GM19239 (cell line): ENCODE measurements at regions not wholly inside any gene's neighbourhood (a gene's known extent, or its start where the extent isn't known, plus 50 kb on each side); places are given as distances from the start of the nearest gene placed in this dataset.

ENCODE experiments used
- DNase-seq: peaks from one replicate; pipeline ENCODE4 v3.0.0; 2011; ENCODE audit warnings: low spot score; ENCODE audit not compliant: insufficient read length
- FAIRE-seq: peaks from 2 replicates; lab custom pipeline; 2011; peaks lifted over from hg19 to GRCh38; lab: Jason Lieb, UNC

DNA sequence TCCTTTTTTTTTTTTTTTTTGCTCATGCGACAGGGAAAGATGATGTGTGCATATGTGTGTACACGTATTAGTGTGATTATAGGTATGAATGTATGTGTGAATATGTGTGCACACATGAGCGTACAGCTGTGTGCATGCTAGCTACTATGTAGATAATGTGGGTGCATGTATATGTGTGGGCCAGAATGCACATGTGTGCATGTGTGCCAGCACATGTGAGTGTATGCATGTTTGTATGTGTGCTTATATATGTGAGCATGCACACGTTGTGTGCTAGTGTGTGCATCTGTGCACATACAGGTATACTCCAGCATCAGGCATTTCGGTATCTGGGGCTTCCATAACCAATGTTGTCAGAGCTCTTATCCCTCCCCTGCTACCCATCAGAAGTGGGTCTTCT lies 541.1 kb downstream of the AACS start:
- DNase-seq (no peak), FAIRE-seq (no peak)

DNA sequence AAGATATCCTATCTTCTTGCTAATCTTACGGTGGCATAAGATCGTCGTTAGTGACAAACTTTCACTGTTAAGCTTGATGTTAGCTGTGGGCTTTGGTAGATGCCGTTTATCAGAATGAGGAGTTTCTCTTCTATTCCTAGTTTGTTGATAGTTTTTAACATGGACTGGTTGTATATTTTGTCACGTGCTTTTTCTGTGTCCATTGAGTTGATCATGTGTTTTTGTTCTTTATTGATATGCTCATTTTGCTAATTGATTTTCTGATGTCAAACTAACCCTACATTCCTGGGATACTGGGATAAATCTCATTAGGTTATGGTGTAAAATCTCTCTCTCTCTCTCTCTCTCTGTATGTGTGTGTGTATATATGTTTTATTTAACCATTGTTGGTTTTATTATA lies 545.1 kb downstream of the AACS start:
- FAIRE-seq (no peak), DNase-seq (no peak)

DNA sequence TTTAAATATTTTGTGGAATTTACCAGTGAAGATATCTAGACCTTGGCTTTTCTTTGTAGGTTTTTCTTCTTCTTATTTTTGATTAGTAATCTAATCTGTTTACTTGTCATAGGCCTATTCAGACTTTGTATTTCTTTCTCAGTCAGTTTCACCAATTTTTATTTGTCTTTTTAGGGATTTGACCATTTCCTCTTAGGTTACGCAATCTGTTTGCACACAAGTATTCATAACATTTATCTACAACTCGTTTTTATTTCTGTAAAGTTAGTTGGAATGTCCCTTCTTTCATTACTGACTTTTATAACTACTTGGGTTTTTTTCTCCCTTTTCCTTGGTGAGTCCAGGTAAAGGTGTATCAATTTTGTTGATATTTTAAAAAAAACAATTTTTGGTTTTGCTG lies 545.7 kb downstream of the AACS start:
- no peak for FAIRE-seq

DNA sequence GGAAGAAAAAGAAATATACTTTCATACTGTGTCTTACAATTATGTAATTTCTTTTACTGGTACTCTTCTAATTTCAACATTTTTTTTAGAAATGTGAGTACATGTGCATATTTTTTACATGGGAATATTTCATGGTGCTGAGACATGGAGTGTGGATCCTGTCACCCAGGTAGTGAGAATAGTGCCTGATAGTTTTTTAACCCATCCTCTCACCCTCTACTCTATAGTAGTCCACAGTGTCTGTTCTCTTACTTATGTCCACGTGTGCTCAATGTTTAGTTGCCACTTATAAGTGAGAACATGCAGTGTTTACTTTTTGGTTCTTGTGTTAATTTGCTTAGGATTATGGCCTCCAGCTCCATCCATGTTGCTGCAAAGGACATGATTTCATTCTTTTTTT lies 548.8 kb downstream of the AACS start:
- FAIRE-seq (no peak), DNase-seq (no peak)

More for the DNA sequence above, 545.7 kb downstream of the AACS start:
- DNase-seq = no peak

DNA sequence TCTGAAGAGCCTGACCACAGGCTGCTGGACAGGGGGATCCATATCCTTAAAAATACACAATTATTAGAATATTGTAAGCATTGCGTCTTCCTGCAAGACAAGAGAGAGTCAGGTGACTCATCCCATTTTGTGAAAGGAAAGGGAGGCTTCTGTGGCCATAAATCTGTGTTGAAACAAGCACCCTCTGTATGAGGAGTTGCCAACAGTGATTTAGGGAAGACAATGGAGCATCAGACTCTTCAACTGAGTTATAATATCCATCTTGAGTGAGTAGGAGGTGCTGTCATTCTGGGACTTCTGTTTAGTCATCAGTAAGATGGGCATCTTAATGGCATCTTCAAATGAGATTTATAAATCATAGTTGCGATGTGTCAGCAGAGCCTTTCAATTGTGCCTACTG lies 554.5 kb downstream of the AACS start:
- FAIRE-seq (no peak), DNase-seq (no peak)

DNA sequence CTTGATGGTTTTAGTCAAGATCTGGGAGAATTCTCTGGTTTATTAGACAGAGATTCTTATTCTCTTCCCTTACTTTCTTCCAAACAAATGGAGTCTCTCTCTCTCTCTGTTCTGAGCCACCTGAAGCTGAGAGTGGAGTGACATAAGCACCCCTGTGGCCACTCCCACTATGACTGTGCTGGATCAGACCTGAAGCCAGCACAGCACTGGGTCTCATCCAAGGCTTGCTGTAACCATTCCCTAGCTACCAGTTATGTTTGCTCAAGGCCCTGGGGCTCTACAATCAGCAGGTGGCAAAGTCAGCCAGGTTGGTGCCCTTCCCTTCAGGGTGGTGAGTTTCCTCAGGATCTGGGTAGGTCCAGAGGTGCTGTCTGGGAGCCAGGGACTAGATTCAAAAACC lies 568.5 kb downstream of the AACS start:
- no peak for DNase-seq
- FAIRE-seq = no peak

DNA sequence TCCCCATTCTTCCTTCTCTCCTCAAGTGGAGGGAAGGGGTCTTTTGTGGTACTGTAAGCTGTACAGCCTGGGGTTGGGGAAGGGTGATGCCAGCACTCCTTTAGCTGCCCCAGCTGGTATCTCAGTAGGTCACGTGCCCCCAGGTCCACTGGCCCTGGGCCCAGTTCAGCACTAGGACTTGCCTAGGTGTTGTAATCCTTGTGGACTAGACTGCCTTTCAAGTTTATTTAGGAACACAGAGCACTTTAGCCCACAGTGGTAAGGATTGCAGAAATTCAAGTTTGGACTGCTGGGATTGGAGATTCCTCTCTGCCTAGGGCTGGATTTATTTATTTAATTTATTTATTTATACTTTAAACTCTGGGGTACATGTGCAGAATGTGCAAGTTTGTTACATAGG lies 569.6 kb downstream of the AACS start:
- DNase-seq (no peak), FAIRE-seq (no peak)

DNA sequence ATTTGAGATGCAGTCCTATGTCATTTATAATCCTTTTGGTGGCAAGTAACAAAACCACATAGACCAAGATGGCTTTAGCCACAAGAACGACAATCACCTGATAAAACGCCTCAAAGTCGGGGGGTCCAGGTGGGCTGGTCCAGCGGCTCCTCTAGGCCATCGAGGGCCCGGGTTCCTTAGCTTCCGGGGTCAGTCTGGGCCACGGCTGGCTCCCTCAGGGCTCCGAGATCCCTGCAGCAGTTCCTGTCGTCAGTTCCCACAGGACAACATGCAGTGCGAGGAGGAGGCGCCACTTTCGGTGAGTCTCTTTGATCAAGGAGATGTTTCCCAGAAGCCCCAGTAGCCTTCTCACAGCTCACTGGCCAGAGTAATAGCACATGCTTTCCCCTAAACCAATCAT lies 574.6 kb downstream of the AACS start:
- no peak for FAIRE-seq
- DNase-seq = no peak

DNA sequence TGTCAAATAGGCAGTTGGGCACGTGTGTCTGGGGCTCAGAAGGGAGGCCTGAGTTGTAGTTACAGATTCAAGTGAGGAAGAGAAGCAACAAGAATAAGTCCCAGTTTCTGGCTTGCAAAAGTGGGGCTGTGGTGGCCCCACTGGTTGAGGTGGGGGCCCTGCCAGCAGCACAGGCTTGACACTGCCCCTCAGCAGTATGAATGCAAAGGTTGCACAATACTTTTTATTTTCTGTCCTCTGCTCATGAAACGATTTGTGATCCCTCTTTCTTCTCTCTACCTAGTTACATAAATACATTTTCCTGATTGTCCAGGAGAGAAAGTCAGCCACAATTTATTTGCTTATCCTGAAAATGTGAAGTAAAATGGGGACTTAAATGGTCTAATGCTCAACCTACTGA lies 577.8 kb downstream of the AACS start:
- no peak for DNase-seq
- FAIRE-seq = no peak

DNA sequence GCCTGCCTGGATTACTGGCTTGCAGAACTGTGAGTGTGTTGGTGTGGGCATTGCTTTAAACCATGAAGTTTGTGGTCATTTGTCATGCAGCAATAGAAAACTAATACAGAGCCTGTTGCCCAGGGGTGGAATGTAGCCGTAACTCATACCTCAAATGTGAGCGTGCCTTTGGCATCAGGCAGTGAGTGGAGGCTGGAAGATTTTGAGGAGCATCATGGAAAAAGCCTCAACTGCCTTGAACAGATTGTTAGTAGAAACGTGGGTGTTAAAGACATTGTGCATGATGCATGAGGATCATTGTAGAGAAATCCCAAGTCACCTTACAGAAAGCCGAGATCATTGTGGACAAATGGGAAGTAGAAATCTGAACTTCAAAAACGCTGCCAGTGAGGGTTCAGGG lies 580.5 kb downstream of the AACS start:
- FAIRE-seq (no peak), DNase-seq (no peak)

DNA sequence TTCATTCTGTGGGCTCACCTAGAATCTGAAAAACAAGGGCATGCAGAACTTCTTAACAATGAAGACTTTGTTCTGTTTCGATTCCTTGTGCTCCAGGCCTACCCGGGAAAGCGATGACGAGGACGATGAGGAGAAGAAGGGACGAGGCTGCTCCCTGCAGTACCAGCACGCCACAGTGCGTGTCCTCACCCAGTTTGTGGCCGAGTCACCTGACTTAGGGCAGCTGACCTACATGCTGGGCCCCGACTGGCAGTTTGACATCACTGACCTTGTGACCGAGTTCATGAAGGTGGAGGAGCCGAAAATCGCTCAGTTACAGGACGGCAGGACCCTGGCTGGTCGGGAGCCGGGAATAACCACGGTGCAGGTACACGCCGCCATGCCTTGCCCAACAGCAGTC lies 585.4 kb downstream of the AACS start:
- no peak for DNase-seq
- no peak for FAIRE-seq

DNA sequence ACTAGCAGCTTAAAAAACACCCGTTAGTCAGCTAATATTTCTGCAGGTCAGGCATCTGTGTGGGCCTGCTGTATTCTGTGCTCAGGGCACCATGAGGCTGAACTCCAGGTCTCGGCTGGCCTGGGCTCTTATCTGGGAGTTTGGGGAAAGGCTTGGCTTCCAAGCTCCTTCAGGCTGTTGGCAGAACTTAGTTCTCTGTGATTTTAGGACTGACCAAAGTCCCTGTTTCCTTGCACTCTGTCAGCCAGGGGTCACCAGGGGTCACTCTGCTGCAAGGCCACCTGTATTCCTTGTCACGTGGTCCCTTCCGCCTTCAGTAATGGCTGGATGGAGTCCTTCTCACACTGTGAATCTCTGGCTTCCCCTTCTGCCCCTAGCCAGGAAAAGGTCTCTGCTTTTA lies 586.4 kb downstream of the AACS start:
- FAIRE-seq = no peak
- DNase-seq = no peak

DNA sequence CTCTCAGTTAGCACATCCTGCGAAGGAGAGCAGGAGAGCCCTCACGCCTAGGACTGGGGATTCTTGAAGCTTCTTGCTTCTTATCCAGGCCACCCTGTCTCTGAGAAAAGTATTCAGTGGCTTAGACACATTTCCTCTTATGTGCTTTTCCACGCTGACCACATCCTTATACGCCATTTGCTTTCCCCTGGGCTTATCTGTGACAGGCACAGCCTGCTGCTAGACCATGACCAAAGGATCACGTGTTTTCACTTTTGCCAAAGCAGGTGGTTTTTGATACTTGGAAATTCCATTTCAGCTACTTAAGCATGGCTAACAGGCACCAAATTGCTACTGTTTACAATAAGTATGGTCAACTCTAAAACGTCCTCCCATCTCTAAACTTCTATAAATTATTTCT lies 587.4 kb downstream of the AACS start:
- DNase-seq (no peak), FAIRE-seq (no peak)

DNA sequence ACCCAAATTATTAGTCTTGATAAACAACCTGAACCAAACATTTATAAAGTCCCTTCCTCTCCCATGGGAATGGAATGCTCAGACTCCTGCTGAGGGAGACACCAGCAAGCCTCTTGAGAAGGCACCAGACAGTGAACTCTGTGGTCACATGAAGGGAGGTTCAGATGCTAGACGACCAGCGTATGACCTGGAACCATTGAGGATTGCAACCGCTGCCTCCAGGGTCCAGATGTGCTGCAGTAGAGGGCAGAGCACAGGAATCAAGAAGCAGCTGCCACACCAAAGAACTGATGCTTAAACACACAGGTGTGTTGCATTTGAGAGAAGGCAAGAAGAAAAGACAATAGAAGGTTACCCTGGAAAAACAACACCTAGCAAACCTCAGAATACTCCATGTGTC lies 592.4 kb downstream of the AACS start:
- DNase-seq (no peak), FAIRE-seq (no peak)

DNA sequence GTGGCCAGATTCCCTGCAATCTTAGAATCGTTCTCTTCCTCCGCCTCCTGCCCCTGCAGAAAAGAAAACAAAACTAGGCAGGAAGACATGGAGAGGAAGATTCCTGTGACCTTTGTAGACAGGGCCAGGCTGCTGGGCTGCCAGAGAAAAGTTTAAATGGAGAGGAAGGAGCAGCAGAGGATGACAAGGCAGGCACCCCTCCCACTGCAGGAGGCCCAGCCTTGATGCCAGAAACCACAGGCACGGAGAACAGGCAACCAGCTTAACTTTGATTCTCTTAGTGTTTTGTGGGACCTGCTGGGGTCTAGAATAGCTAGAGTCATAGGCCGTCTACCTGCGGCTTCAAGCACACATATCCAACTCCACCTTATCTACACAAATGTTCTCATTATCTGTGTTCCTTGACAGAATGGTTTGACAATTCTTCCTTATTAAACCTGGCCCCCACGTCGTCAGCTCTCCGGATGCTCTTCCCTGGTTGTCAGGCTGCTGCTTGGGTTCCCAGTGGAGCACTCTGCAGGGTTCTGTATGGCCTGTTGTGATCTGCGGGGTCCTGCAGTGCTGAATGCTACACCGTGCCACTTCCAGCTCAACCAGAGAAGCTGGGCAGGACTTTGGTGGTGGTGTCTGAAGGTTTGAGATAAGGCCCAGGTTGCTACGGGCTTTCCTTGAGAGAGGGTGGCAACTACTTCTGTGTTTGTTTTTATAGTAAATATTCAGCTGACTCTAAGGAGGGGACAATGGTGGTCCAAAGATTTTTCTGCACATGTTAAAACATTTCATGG lies 609.5 kb downstream of the AACS start:
- no peak for DNase-seq

DNA sequence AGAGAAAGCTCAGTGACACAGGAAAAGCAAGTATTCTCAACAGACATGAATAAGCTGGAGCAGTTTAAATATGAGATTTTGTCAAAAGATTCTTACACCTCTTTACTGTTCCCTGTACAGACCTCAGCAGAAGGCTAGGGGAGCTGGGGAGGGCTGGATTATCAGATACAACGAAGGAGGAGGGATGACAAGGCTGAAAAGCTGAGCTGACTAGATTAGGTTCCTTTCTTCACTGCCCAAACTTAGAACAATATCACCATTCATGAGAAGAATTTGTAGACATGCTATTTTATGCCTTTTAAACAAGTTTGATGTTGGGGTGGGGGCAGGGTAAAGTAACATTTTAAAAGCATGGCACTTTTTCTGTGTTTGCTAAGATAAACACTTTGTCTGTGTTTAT lies 611.1 kb downstream of the AACS start:
- DNase-seq (no peak), FAIRE-seq (no peak)

More for the DNA sequence above, 609.5 kb downstream of the AACS start:
- FAIRE-seq = no peak

DNA sequence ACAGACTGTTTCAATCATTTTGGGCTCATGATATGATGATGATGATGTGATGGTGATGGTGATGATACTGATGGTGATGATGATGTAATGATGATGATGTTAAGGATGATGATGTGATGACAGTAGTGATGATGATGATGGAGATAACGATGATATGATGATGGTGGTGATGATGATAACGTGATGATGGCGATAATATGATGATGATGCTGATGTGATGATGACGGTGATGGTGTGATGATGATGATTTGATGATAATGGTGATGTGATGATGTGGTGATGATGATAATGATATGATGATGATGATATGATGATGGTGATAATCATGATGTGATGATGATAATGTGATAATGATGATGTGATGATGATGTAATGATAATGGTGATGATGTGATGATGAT lies 612.6 kb downstream of the AACS start:
- no peak for FAIRE-seq
- DNase-seq = no peak

DNA sequence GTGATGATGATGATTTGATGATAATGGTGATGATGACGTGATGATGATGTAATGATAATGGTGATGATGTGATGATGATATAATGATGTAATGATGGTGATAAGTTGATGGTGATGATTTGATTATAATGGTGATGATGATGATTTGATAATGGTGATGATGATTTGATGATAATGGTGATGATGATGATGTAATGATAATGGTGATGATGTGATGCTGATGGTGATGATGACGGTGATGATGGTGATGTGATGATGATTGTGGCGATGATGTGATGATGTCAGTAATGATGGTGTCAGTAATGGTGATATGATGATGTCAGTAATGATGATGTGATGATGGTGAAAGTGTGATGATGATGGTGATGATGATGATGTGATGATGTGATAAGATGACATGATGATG lies 613.4 kb downstream of the AACS start:
- no peak for DNase-seq
- FAIRE-seq = no peak

DNA sequence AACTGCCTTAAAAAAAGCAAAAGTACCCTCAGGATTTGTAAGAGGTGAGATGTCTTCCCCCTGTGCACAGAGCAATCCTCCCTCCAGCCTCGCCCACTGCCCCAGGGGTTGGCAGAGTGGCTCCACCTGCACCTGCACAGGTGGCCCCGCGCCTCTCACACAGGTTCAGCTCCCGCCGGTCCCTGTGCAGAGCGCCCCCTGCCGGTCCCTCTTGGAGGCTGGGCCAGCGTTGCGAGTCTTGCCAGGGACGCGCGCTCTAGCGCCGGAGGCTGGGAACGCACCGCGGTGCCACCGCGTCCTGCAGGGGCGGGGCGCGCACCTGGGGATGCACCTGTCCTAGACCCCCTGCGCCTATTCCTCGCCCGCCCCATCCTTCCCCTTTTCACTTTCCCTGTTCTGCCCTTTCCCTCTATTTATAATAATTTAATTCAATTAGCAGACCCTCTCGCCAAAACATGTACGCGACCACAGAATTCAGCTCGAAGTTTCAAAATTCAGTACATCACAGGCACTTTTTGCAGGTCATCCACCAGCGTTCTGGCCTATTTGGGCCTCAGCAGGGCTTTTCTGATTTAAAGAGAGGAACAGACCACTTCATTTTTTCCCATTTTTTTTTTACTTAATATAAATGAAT lies 618.6 kb downstream of the AACS start:
- FAIRE-seq (no peak), DNase-seq (peak; percentile 46)

DNA sequence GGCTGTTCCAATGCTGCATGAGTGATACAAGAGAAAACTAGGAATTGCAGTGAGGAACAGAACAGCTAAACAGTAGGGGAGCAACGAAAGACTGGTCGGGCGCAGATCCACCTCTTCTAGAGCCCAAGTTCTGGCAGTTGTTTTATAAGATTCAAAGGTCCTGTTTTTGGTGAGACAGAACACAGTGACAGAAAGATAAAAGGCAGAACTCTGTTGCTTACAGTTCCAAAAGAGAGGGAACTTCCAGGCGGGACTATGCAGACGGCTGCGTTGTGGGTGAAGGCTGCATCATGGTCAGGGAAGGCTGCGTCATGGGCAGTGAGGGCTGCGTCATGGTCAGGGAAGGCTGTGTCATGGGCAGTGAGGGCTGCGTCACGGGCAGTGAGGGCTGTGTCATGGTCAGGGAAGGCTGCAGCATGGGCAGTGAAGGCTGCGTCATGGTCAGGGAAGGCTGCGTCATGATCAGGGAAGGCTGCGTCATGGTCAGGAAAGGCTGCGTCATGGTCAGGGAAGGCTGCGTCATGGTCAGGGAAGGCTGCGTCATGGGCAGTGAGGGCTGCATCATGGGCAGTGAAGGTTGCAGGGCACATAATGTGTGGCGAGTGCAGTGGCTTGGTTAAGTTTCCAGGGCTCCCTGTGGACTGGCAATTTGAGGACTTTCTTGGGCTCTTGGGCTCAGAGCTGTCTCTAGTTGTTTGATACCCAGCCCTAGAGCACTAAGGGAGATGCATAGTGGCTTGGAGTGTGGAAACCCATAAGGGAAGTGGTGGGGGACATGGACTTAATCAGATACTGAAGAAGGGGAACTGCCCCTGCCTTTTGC lies 619.9 kb downstream of the AACS start:
- DNase-seq (no peak), FAIRE-seq (no peak)

DNA sequence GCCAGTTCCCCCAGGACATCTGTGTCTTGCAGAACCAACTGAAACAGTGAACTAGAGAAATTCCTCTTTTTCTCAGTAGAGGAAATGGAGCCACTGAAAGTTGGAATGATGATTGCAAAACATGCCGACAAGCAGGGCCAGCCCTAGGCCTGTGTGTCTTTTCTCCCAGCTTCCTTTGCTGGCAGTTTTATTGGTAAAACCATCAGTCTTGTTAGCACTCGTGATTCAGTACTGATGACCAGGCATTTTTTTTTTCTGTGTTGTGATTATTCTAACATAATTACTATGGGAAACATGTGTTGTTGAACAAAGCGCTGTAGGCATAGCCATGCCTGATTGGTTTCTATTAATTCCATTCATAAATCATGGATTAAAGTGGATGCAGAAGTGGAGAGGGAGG lies 620.7 kb downstream of the AACS start:
- no peak for DNase-seq
- FAIRE-seq = no peak
